Keratinocyte (primary cell): ENCODE measurements at regions not wholly inside any gene's neighbourhood (a gene's known extent, or its start where the extent isn't known, plus 50 kb on each side); places are given as distances from the start of the nearest gene placed in this dataset.

Source experiments
- DNase-seq: peaks from one replicate; pipeline ENCODE4 v3.0.0-alpha.2; 2011; ENCODE audit warnings: low read depth, missing footprints, low spot score
- FAIRE-seq: peaks from 2 replicates; lab custom pipeline; 2011; peaks lifted over from hg19 to GRCh38; lab: Jason Lieb, UNC
- H2AFZ ChIP-seq: 2 replicates; pipeline ENCODE4 v1.6.0; 2012; ENCODE audit warnings: low read length, control low read depth, inconsistent platforms; ENCODE audit not compliant: control insufficient read depth
- H3K27ac ChIP-seq: 2 replicates; pipeline ENCODE4 v1.5.1; 2011; ENCODE audit warnings: low read length; ENCODE audit not compliant: control insufficient read depth, insufficient read depth
- H3K27me3 ChIP-seq: 3 replicates; pipeline ENCODE4 v1.6.0; 2011; ENCODE audit warnings: low read length; ENCODE audit not compliant: control insufficient read depth, insufficient read depth; ENCODE audit errors: extremely low read depth
- H3K36me3 ChIP-seq, 2 experiments: 2 replicates in 1 of 2; 3 replicates in 1 of 2; pipeline ENCODE4 v1.5.1; 2011; ENCODE audit warnings: low read length in 2 of 2, mild to moderate bottlenecking in 1 of 2; ENCODE audit not compliant: control insufficient read depth in 2 of 2, insufficient read depth in 2 of 2; ENCODE audit errors: extremely low read depth in 1 of 2
- H3K4me1 ChIP-seq: 3 replicates; pipeline ENCODE4 v1.5.1; 2011; ENCODE audit warnings: low read length; ENCODE audit not compliant: control insufficient read depth, insufficient read depth; ENCODE audit errors: extremely low read depth
- H3K4me2 ChIP-seq: 3 replicates; pipeline ENCODE4 v1.6.0; 2011; ENCODE audit warnings: low read depth, low read length; ENCODE audit not compliant: control insufficient read depth, insufficient read depth; ENCODE audit errors: extremely low read depth
- H3K4me3 ChIP-seq, 3 experiments: fragments of 200-600 bp in 1 of 3; sonication (generic) in 1 of 3; 2 replicates in 2 of 3; 3 replicates in 1 of 3; pipeline ENCODE4 v1.5.1; 2011 to 2016; ENCODE audit warnings: low read length in 3 of 3, mild to moderate bottlenecking in 3 of 3, control low read depth in 2 of 3, inconsistent platforms in 1 of 3, low read depth in 1 of 3, mixed read lengths in 1 of 3, mixed run types in 1 of 3, moderate library complexity in 1 of 3; ENCODE audit not compliant: control insufficient read depth in 2 of 3, insufficient read depth in 2 of 3; ENCODE audit errors: extremely low read depth in 1 of 3
- H3K79me2 ChIP-seq: 2 replicates; pipeline ENCODE4 v1.6.0; 2012; ENCODE audit warnings: low read length; ENCODE audit not compliant: control insufficient read depth, insufficient read depth
- H3K9ac ChIP-seq: 3 replicates; pipeline ENCODE4 v1.6.0; 2011; ENCODE audit warnings: low read length; ENCODE audit not compliant: control insufficient read depth, insufficient read depth; ENCODE audit errors: extremely low read depth
- H3K9me1 ChIP-seq: 3 replicates; pipeline ENCODE4 v1.6.0; 2011; ENCODE audit warnings: low read length; ENCODE audit not compliant: control insufficient read depth, insufficient read depth; ENCODE audit errors: extremely low read depth
- H3K9me3 ChIP-seq: 2 replicates; pipeline ENCODE4 v1.5.1; 2012; ENCODE audit warnings: low read depth, low read length; ENCODE audit not compliant: control insufficient read depth
- H4K20me1 ChIP-seq: 3 replicates; pipeline ENCODE4 v1.6.0; 2011; ENCODE audit warnings: low read length; ENCODE audit not compliant: control insufficient read depth, insufficient read depth; ENCODE audit errors: extremely low read depth
- EZH2 ChIP-seq: IDR thresholded peaks from one replicate; pipeline ENCODE4 v1.6.1; 2012; ENCODE audit warnings: inconsistent platforms, mild to moderate bottlenecking, low read length, moderate library complexity
- dilution Hi-C: fragments of 300-500 bp; cut with MboI; formaldehyde crosslinking; loops from one replicate; pipeline ENCODE4 v1.7.0; 2020; ENCODE audit warnings: low sequenced_read_pairs; ENCODE audit not compliant: extremely low pct_ligation_motif_present
- TF ChIP-seq, protein P1 (sequence below), 3 experiments: IDR thresholded peaks in 1 of 3; conservative IDR thresholded peaks in 1 of 3; optimal IDR thresholded peaks in 1 of 3; 2 replicates in 2 of 3; 3 replicates in 1 of 3; pipeline versions ENCODE3 to v1.5.1; 2011; ENCODE audit warnings: low read length in 3 of 3, mild to moderate bottlenecking in 3 of 3, moderate library complexity in 2 of 3, control low read depth in 1 of 3, inconsistent platforms in 1 of 3; ENCODE audit not compliant: insufficient read depth in 2 of 3; ENCODE audit errors: extremely low read depth in 1 of 3

DNA sequence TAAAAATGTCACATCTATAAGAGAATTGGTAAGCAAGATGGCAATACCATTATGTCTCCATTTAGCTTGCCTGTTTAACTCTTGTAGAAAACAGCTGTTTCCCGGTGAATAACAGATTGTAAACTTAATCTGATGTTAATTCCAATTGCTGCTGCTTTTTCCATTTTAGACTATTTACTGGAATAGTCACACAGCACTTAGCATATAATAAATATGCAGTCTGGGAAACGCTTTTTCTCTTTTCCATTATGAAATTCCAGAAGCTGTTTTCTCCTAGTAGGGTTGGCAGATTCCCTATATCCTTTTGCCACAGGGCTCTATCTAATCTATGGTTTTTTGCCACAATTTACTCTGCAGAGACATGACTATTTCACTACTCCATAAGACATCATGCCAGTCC, 148.0 kb downstream of the CEMIP2 start:
- Histone ChIP-seq H3K4me2 (no peak overlapping the region), H4K20me1 (no peaks in the 10 kb centered on the region), H2AFZ (no peak overlapping the region), H3K79me2 (no peaks in the 10 kb centered on the region), H3K9me3 (no peaks in the 10 kb centered on the region), H3K9me1 (no peaks in the 10 kb centered on the region), H3K36me3 (no peaks in the 10 kb centered on the region), H3K27me3 (no peaks in the 10 kb centered on the region), H3K4me1 (no peaks in the 10 kb centered on the region), H3K4me3 (no peak overlapping the region), H3K9ac (no peak overlapping the region), H3K27ac (no peak overlapping the region)
- TF ChIP-seq, protein P1, sequence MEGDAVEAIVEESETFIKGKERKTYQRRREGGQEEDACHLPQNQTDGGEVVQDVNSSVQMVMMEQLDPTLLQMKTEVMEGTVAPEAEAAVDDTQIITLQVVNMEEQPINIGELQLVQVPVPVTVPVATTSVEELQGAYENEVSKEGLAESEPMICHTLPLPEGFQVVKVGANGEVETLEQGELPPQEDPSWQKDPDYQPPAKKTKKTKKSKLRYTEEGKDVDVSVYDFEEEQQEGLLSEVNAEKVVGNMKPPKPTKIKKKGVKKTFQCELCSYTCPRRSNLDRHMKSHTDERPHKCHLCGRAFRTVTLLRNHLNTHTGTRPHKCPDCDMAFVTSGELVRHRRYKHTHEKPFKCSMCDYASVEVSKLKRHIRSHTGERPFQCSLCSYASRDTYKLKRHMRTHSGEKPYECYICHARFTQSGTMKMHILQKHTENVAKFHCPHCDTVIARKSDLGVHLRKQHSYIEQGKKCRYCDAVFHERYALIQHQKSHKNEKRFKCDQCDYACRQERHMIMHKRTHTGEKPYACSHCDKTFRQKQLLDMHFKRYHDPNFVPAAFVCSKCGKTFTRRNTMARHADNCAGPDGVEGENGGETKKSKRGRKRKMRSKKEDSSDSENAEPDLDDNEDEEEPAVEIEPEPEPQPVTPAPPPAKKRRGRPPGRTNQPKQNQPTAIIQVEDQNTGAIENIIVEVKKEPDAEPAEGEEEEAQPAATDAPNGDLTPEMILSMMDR (optimal IDR thresholded peaks at IDR 0.05 in 1 of 3, IDR thresholded peaks at IDR 0.05 in 1 of 3, conservative IDR thresholded peaks at IDR 0.05 in 1 of 3; ENCODE audit: extremely low read depth in 1 of 3, insufficient read depth in 2 of 3, low read length in 3 of 3) = no peak
- FAIRE-seq (no peak), DNase-seq (no peak)
- dilution Hi-C loops = no loop called here

DNA sequence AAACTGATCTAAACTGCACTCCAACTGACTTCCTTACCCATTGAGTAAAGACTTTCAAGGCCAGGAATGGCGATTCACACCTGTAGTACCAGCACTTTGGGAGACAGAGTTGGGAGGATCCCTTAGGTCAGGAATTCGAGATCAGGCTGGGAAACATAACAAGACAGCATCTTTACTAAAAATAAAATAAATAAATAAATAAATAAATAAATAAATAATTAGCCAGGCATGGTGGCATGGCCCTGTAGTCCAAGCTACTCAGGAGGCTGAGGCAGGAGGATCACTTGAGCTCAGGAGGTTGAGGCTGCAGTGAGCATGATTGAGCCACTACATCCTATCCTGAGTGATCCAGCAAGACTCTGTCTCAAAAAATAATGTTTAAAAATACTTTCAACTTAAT, 148.4 kb downstream of the CEMIP2 start:
- Histone ChIP-seq H3K4me1 (no peaks in the 10 kb centered on the region), H3K9me1 (no peaks in the 10 kb centered on the region), H3K4me2 (no peak overlapping the region), H3K9me3 (no peaks in the 10 kb centered on the region), H3K27ac (no peak overlapping the region), H3K36me3 (no peaks in the 10 kb centered on the region), H3K27me3 (no peaks in the 10 kb centered on the region), H3K79me2 (no peaks in the 10 kb centered on the region), H3K4me3 (no peak overlapping the region), H3K9ac (no peak overlapping the region), H2AFZ (no peak overlapping the region), H4K20me1 (no peaks in the 10 kb centered on the region)
- FAIRE-seq = no peak
- dilution Hi-C loops = no loop called here
- no peak for DNase-seq
- TF ChIP-seq EZH2 = no peak
- TF ChIP-seq, protein P1 (optimal IDR thresholded peaks at IDR 0.05 in 1 of 3, IDR thresholded peaks at IDR 0.05 in 1 of 3, conservative IDR thresholded peaks at IDR 0.05 in 1 of 3; ENCODE audit: extremely low read depth in 1 of 3, insufficient read depth in 2 of 3, low read length in 3 of 3) = no peak
